Transverse colon (tissue), 4 donors: ENCODE measurements at regions not wholly inside any gene's neighbourhood (a gene's known extent, or its start where the extent isn't known, plus 50 kb on each side); places are given as distances from the start of the nearest gene placed in this dataset.

ENCODE experiments used
- DNase-seq: peaks from one replicate; pipeline ENCODE4 v3.0.0-alpha.2; 2019
- H3K27ac ChIP-seq, 4 donors: fragments of 200-600 bp; sonication (generic); 2 replicates each; pipeline ENCODE4 v1.5.1; 2016 to 2018; ENCODE audit warnings: inconsistent platforms in 4 of 4
- H3K27me3 ChIP-seq: fragments of 200-600 bp; sonication (generic); 2 replicates; pipeline ENCODE4 v1.5.1; 2017; ENCODE audit warnings: inconsistent platforms
- H3K36me3 ChIP-seq, 4 donors: fragments of 200-600 bp; sonication (generic); 2 replicates each; pipeline ENCODE4 v1.5.1; 2017 to 2019; ENCODE audit warnings: inconsistent platforms in 4 of 4
- H3K4me1 ChIP-seq, 4 donors: fragments of 200-600 bp; sonication (generic); 2 replicates each; pipeline ENCODE4 v1.5.1; 2017 to 2020; ENCODE audit warnings: inconsistent platforms in 4 of 4
- H3K4me3 ChIP-seq, 4 donors: fragments of 200-600 bp; sonication (generic); 1 replicate in 1 of 4; 2 replicates in 3 of 4; pipeline versions ENCODE4 v1.5.1 to v1.6.1; 2017 to 2019; ENCODE audit warnings: inconsistent platforms in 4 of 4
- H3K9me3 ChIP-seq, 2 donors: fragments of 200-600 bp; sonication (generic); 2 replicates each; pipeline ENCODE4 v1.5.1; 2017 to 2019; ENCODE audit warnings: inconsistent platforms in 2 of 2
- CTCF ChIP-seq, 5 experiments: fragments of 200-600 bp in 3 of 5; fragments of 450-650 bp in 2 of 5; sonication (generic) in 3 of 5; IDR thresholded peaks; 1 replicate in 2 of 5; 2 replicates in 3 of 5; pipeline ENCODE4 v1.5.1; 2016 to 2017; ENCODE audit warnings: antibody characterized with exemption in 5 of 5, inconsistent platforms in 3 of 5, mild to moderate bottlenecking in 2 of 5, moderate library complexity in 1 of 5
- EP300 ChIP-seq: sonication (generic); formaldehyde crosslinking; IDR thresholded peaks from one replicate; pipeline ENCODE4 v1.6.1; 2017; ENCODE audit warnings: antibody characterized with exemption, low read depth
- POLR2A ChIP-seq: fragments of 450-650 bp; IDR thresholded peaks from one replicate; pipeline ENCODE4 v1.6.1; 2016; ENCODE audit warnings: antibody characterized with exemption, mild to moderate bottlenecking, moderate library complexity
- POLR2AphosphoS5 ChIP-seq, 3 donors: sonication (generic); formaldehyde crosslinking; IDR thresholded peaks; one replicate each; pipeline ENCODE4 v1.6.1; 2016; ENCODE audit warnings: antibody characterized with exemption in 3 of 3
- WGBS, 2 donors: methylation state at CpG; one replicate each; pipeline ENCODE4 v1.1.5; 2018; ENCODE audit warnings: low coverage in 1 of 2; 5-methylcytosine and 5-hydroxymethylcytosine counted together
- in situ Hi-C, 4 donors: fragments of 200-750 bp; cut with MboI; loops; one replicate each; pipeline versions ENCODE4 v1.15.0 to v1.15.1; 2017; ENCODE audit warnings: low sequenced_read_pairs in 3 of 4, low pct_ligation_motif_present in 1 of 4, low pct_unique_long_range_greater_than_20kb in 1 of 4
- intact Hi-C: fragments of 100-400 bp; cut with DNase I; formaldehyde crosslinking; loops from one replicate; pipeline ENCODE4 v1.15.1; 2023; ENCODE audit warnings: low total_unique reads

- Histone ChIP-seq H3K4me3 (no peak overlapping the region), H3K27me3 (no peaks in the 10 kb centered on the region), H3K9me3 (no peaks in the 10 kb centered on the region), H3K27ac (no peak overlapping the region), H3K36me3 (no peaks in the 10 kb centered on the region), H3K4me1 (peaks cover 0 to under 1% (median under 1%) of the 10 kb centered on the region in 4 donors)
- WGBS, 2 donors = 64% methylated on average over 1 of the region's 1 CpG; no CpG with 5 or more reads in 1 of the 2 donors
- in situ Hi-C loops (loop anchor here in 2 of 4 donors (25.0 kb wide), 1 partner anchor 434 kb away; no protein-coding TSS in a partner anchor), intact Hi-C loops (no loop called here)
- TF ChIP-seq CTCF (IDR thresholded peaks at IDR 0.05) (no peak), POLR2AphosphoS5 (IDR thresholded peaks at IDR 0.05) (no peak), POLR2A (no peak), EP300 (no peak)
- no peak for DNase-seq
Measured at GRCh38 chr13:106078191-106078590, 457.3 kb downstream of the EFNB2 start.

GRCh38 chr13:106077017-106077416 is 458.4 kb downstream of the EFNB2 start:
- 87 to 95% methylated on average over 1 of the region's 1 CpG for WGBS, 2 donors
- TF ChIP-seq POLR2A (no peak), POLR2AphosphoS5 (IDR thresholded peaks at IDR 0.05) (no peak), EP300 (no peak), CTCF (IDR thresholded peaks at IDR 0.05) (no peak)
- no peak for DNase-seq
- Histone ChIP-seq H3K27me3 (no peaks in the 10 kb centered on the region), H3K4me1 (no peaks in the 10 kb centered on the region), H3K36me3 (no peaks in the 10 kb centered on the region), H3K4me3 (no peak overlapping the region), H3K9me3 (no peaks in the 10 kb centered on the region), H3K27ac (no peak overlapping the region)
- in situ Hi-C loops (loop anchor here in 2 of 4 donors (25.0 kb wide), 1 partner anchor 435 kb away; no protein-coding TSS in a partner anchor), intact Hi-C loops (no loop called here)

GRCh38 chr13:106072014-106072413 is 463.4 kb downstream of the EFNB2 start:
- no peaks in the 10 kb centered on the region for H3K4me1 ChIP-seq
- no peak for TF ChIP-seq POLR2AphosphoS5 (IDR thresholded peaks at IDR 0.05)
- TF ChIP-seq POLR2A = no peak
- no peak for TF ChIP-seq EP300
- no peak for TF ChIP-seq CTCF (IDR thresholded peaks at IDR 0.05)
- no peaks in the 10 kb centered on the region for H3K36me3 ChIP-seq
- no peak overlapping the region for H3K4me3 ChIP-seq
- no peak overlapping the region for H3K27ac ChIP-seq
- no peaks in the 10 kb centered on the region for H3K9me3 ChIP-seq
- H3K27me3 ChIP-seq = no peaks in the 10 kb centered on the region
- intact Hi-C loops (no loop called here), in situ Hi-C loops (no loop called here)
- 90 to 97% methylated on average over 1 of the region's 1 CpG for WGBS, 2 donors
- DNase-seq = no peak

- DNase-seq = no peak
- H3K9me3 ChIP-seq = no peaks in the 10 kb centered on the region
- intact Hi-C loops (no loop called here), in situ Hi-C loops (no loop called here)
- no peak for TF ChIP-seq POLR2AphosphoS5 (IDR thresholded peaks at IDR 0.05)
- TF ChIP-seq CTCF (IDR thresholded peaks at IDR 0.05) = no peak
- no peak for TF ChIP-seq POLR2A
- no peak for TF ChIP-seq EP300
- WGBS, 2 donors = 65 to 70% methylated on average over 6 to 8 of the region's 8 CpGs
- no peaks in the 10 kb centered on the region for H3K4me1 ChIP-seq
- no peaks in the 10 kb centered on the region for H3K27me3 ChIP-seq
- no peaks in the 10 kb centered on the region for H3K36me3 ChIP-seq
- no peak overlapping the region for H3K27ac ChIP-seq
- H3K4me3 ChIP-seq = no peak overlapping the region
Measured at GRCh38 chr13:106063591-106064313, 471.7 kb downstream of the EFNB2 start.
